GM13976 (cell line): ENCODE measurements at regions not wholly inside any gene's neighbourhood (a gene's known extent, or its start where the extent isn't known, plus 50 kb on each side); places are given as distances from the start of the nearest gene placed in this dataset.

Experiments used
- DNase-seq: peaks from one replicate; pipeline ENCODE4 v3.0.0; 2012; ENCODE audit warnings: low spot score
- in situ Hi-C: fragments of 300-500 bp; cut with MboI; formaldehyde crosslinking; loops from one replicate; pipeline ENCODE4 v1.12.0; 2022; ENCODE audit warnings: low sequenced_read_pairs, mixed read lengths, inconsistent platforms; ENCODE audit not compliant: unreplicated experiment
- TF ChIP-seq, protein P1 (sequence below): IDR thresholded peaks from 2 replicates; pipeline ENCODE4 v1.5.1; 2012; ENCODE audit warnings: borderline replicate concordance, mild to moderate bottlenecking; ENCODE audit not compliant: insufficient read depth; ENCODE audit errors: extremely low read depth, missing control alignments, control extremely low read depth

DNA sequence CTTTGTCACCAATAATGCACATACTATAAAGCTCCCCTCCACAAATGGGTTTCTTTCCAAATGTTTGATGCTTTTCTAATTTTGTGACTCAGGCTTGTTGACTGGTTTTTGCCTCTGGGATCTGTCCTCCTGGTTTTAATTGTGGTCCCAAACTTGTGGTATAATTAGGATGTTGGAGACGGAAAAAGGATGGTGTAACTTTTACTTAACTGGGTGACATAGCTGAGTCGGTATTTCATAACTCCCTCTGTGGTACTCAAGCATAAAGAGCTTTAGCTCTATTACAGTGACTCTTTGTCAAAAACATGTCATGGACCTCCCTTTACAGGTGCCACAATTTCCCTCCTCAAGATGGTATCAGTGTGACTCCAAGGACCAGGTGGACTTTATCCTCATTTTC, 119.7 kb upstream of the RBPJ start:
- TF ChIP-seq, protein P1, sequence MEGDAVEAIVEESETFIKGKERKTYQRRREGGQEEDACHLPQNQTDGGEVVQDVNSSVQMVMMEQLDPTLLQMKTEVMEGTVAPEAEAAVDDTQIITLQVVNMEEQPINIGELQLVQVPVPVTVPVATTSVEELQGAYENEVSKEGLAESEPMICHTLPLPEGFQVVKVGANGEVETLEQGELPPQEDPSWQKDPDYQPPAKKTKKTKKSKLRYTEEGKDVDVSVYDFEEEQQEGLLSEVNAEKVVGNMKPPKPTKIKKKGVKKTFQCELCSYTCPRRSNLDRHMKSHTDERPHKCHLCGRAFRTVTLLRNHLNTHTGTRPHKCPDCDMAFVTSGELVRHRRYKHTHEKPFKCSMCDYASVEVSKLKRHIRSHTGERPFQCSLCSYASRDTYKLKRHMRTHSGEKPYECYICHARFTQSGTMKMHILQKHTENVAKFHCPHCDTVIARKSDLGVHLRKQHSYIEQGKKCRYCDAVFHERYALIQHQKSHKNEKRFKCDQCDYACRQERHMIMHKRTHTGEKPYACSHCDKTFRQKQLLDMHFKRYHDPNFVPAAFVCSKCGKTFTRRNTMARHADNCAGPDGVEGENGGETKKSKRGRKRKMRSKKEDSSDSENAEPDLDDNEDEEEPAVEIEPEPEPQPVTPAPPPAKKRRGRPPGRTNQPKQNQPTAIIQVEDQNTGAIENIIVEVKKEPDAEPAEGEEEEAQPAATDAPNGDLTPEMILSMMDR = no peak

DNA sequence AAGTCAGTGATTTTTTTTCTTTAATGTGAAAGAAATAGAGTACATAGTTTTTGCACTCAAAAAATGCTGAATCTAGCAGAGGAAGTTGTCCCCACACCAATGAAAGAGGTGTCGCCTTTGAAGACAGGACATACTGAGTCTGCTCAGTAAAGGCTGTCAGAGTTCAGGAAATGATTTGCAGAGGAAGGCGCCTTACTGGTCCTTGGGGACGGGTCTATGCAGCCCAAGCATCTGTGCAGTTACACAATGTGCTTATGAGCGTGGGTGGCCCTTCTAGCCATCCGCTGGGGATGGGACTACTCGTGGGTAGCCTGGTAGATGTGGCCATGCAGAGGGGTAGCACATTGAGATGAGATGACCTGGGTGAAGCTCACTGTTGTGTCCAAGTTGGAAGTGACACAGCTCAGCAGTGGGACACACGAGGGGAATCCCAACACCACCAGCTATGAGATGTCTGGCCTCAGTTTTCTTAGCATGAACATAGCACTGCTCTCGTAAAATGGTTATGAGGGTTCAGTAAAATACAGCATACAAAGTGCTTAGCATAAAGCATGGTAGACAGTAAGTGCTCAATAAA, 116.5 kb upstream of the RBPJ start:
- DNase-seq = no peak
- TF ChIP-seq, protein P1 = no peak
- in situ Hi-C loops = no loop called here

More for the DNA sequence above, 119.7 kb upstream of the RBPJ start:
- DNase-seq = no peak
- in situ Hi-C loops = no loop called here

DNA sequence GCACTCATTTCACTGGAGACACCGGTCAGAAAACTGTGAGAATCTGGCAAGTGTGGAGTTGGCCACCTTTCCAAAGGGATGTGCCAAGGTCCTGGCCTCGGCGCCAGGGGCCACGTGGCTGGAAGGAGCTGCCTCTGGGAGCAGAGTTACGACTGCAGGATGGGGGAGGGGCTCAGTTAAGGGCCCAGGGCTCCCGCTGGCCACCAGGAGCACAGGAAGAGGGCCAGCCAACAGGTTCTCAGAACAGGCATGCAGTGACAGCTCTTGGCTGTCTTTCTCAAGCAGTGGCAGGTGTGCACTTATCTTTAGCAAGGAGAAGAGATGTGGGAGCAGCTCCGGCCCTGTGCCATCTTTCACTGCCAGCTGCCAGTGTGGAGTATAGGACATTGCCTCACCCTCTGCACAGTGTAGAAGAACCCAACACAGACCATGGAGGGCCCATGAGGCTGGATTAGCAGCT, 115.9 kb upstream of the RBPJ start:
- in situ Hi-C loops = no loop called here
- DNase-seq = no peak
- TF ChIP-seq, protein P1 = no peak

DNA sequence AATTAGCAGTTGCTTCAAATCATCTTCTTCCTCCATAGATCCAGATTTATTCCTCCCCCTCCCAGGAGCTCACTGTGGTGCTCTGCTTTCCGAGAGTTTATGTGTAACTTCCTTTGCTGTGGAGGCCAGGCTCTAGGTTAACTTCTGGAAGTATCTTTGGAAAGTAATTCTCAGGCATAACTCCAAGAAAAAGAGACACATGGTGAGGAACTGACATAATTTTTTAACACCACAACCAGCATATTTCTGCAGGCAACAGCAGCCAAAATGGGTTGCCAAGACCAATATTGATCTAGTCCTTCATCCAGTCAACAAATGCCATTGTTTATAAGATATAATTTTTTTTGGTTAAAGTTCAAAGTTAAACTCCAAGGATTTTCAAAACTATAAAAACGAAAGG, 114.5 kb upstream of the RBPJ start:
- TF ChIP-seq, protein P1 = no peak
- no peak for DNase-seq
- in situ Hi-C loops = no loop called here

DNA sequence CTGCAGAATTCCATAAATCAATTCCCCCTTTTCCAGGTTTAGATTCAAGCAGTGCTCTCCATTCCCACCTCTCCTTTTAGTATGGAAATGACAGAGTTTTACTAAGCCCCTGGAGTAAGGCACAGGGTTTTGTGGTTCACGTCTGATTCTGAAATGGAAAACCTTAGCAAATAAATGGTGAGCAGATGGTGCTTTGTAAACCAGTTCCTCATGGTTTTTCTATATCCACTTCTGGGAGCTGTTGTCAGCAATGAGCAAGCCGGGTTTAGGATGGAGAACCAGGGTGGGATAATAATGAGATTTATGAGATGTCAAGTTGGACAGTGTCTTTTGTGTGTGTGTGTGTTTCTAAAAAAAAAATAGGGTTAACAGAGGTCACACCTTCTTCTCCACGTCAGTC, 113.8 kb upstream of the RBPJ start:
- no peak for DNase-seq
- TF ChIP-seq, protein P1 = no peak
- in situ Hi-C loops = no loop called here

DNA sequence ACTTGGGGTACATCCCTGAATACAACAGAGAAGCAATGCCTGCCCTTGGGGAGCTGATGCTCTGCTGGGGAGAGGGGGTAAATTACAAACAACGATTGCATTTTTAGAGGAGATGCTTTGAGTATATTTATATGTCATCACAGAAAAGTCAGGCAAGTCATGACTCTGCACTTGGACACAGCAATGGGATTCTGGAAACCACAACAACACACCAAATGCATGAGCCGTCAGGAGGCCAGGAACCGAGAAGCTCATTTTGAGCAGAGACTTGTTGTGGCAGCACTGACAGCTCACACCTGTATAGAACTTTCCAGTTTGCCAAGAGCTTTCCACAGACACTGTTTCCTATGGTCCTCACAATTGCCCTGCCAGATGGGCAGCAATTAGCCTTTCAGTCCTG, 113.2 kb upstream of the RBPJ start:
- in situ Hi-C loops = no loop called here
- TF ChIP-seq, protein P1 = no peak
- DNase-seq = no peak
